ENCODE measurements at regions not wholly inside any gene's neighbourhood (a gene's known extent, or its start where the extent isn't known, plus 50 kb on each side); places are given as distances from the start of the nearest gene placed in this dataset.
"Not testable (repeated sequence)": the region's sequence is repeated elsewhere in the genome, so short reads cannot be mapped to it uniquely, and the experiment has no call there.

DNA sequence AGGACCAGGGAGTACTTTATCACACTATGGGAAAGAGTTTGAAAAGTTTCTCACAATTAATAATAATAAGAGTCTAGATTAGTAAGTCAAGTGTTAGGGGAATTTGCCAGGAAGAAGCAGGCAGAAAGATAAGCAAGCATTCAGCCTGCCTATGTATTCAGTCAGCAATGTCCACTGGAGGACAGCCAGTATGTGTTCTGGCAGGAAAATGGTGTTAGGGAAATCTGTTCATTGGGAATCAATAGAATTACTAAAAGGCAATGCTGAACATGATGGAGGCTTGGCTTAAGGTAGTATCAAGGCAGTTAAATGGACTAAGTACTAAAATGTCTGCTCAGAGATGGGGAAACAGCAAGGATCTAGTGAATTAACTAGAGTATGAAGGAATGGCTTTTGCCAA, 221.2 kb downstream of the PPP4R3C start:
- TF ChIP-seq ZNF462 (CRISPR knock-in tag; IDR thresholded peaks at IDR 0.05) = no peak
- no peak for TF ChIP-seq NANOG (IDR thresholded peaks at IDR 0.05; ENCODE audit: borderline replicate concordance)
- no peak for TF ChIP-seq CREB1 (CRISPR knock-in tag; IDR thresholded peaks at IDR 0.05; ENCODE audit: low read depth)
- TF ChIP-seq, protein P1, sequence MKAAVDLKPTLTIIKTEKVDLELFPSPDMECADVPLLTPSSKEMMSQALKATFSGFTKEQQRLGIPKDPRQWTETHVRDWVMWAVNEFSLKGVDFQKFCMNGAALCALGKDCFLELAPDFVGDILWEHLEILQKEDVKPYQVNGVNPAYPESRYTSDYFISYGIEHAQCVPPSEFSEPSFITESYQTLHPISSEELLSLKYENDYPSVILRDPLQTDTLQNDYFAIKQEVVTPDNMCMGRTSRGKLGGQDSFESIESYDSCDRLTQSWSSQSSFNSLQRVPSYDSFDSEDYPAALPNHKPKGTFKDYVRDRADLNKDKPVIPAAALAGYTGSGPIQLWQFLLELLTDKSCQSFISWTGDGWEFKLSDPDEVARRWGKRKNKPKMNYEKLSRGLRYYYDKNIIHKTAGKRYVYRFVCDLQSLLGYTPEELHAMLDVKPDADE (IDR thresholded peaks at IDR 0.05) = no peak
- TF ChIP-seq JUNB (IDR thresholded peaks at IDR 0.05; ENCODE audit: unreplicated experiment) = no peak
- no peak for TF ChIP-seq EZH2 (IDR thresholded peaks at IDR 0.05; ENCODE audit: low read depth, unreplicated experiment)
- no peak for TF ChIP-seq ZNF331 (CRISPR knock-in tag; IDR thresholded peaks at IDR 0.05; ENCODE audit: low read depth)
- no peak for TF ChIP-seq CTCF (conservative IDR thresholded peaks at IDR 0.05; ENCODE audit: low read depth in 2 of 2)
- TF ChIP-seq STAT1 (IDR thresholded peaks at IDR 0.05; ENCODE audit: unreplicated experiment) = no peak
- Histone ChIP-seq H3K4me1 (ENCODE audit: insufficient read depth) (no peaks in the 10 kb centered on the region), H4K20me1 (replicated peaks; ENCODE audit: insufficient read depth) (no peaks in the 10 kb centered on the region), H3K4me3 (no peak overlapping the region), H2AFZ (no peak overlapping the region), H3K27ac (ENCODE audit: low read depth) (no peak overlapping the region), H3K79me2 (replicated peaks; ENCODE audit: insufficient read depth) (no peaks in the 10 kb centered on the region), H3F3A (replicated peaks; ENCODE audit: low read depth) (no peaks in the 10 kb centered on the region), H3K36me3 (ENCODE audit: insufficient read depth) (no peaks in the 10 kb centered on the region), H3K9me2 (ENCODE audit: insufficient read depth) (no peaks in the 10 kb centered on the region), H3K4me2 (no peak overlapping the region), H3K27me3 (ENCODE audit: insufficient read depth) (no peaks in the 10 kb centered on the region)
- Mint-ChIP-seq H3K36me3 (ENCODE audit: low read depth) (peaks cover 15% of the 10 kb centered on the region), H3K27me3 (ENCODE audit: insufficient read depth, low read depth, poor library complexity) (no peaks in the 10 kb centered on the region), H3K27ac (no peak overlapping the region), H3K4me1 (no peaks in the 10 kb centered on the region), H3K9me3 (peaks cover 24% of the 10 kb centered on the region), H3K4me3 (no peak overlapping the region)
- ATAC-seq (no peak), DNase-seq (ENCODE audit: low spot score) (no peak)

- not testable (repeated sequence) for H4K20me1 ChIP-seq (replicated peaks; ENCODE audit: insufficient read depth); H3K27me3 Mint-ChIP-seq (ENCODE audit: insufficient read depth, low read depth, poor library complexity); H3K4me2 ChIP-seq; H3K9me2 ChIP-seq (ENCODE audit: insufficient read depth); DNase-seq (ENCODE audit: low spot score); H3K27me3 ChIP-seq (ENCODE audit: insufficient read depth); H3K27ac ChIP-seq (ENCODE audit: low read depth); H3K4me3 Mint-ChIP-seq; H3K27ac Mint-ChIP-seq; H3K4me1 Mint-ChIP-seq; ATAC-seq; H3F3A ChIP-seq (replicated peaks; ENCODE audit: low read depth); H3K79me2 ChIP-seq (replicated peaks; ENCODE audit: insufficient read depth); H3K36me3 ChIP-seq (ENCODE audit: insufficient read depth); H3K4me1 ChIP-seq (ENCODE audit: insufficient read depth); H2AFZ ChIP-seq; H3K4me3 ChIP-seq
- peaks cover 15% of the 10 kb centered on the region for H3K36me3 Mint-ChIP-seq (ENCODE audit: low read depth)
- H3K9me3 Mint-ChIP-seq = peaks cover 24% of the 10 kb centered on the region
Measured at GRCh38 chrX:27240042-27240441, 223.1 kb downstream of the PPP4R3C start.

Measured in GM23338 (cell line).